ENCODE measurements at regions not wholly inside any gene's neighbourhood (a gene's known extent, or its start where the extent isn't known, plus 50 kb on each side); places are given as distances from the start of the nearest gene placed in this dataset.

GRCh38 chr2:15729001-15729400, 137.3 kb downstream of the DDX1 start:
- no peak for TF ChIP-seq CTCF (IDR thresholded peaks at IDR 0.05; ENCODE audit: poor library complexity, severe bottlenecking)
- TF ChIP-seq TAF1 (IDR thresholded peaks at IDR 0.05; ENCODE audit: low read depth), result no peak
- TF ChIP-seq POLR2AphosphoS5 (IDR thresholded peaks at IDR 0.05), result no peak
- TF ChIP-seq EZH2 (IDR thresholded peaks at IDR 0.05; ENCODE audit: borderline replicate concordance, insufficient read depth, low read length, poor library complexity, severe bottlenecking), result no peak
- TF ChIP-seq REST (IDR thresholded peaks at IDR 0.05; ENCODE audit: borderline replicate concordance), result no peak
- no peak for TF ChIP-seq RAD21 (conservative IDR thresholded peaks at IDR 0.05)
